ENCODE measurements at regions not wholly inside any gene's neighbourhood (a gene's known extent, or its start where the extent isn't known, plus 50 kb on each side); places are given as distances from the start of the nearest gene placed in this dataset.
"Not testable (repeated sequence)": the region's sequence is repeated elsewhere in the genome, so short reads cannot be mapped to it uniquely, and the experiment has no call there.

- no peak overlapping the region for H3K4me3 ChIP-seq (ENCODE audit: low read depth, low read length)
- TF ChIP-seq CTCF (IDR thresholded peaks at IDR 0.05; ENCODE audit: low read depth, low read length) = no peak
Observed at GRCh38 chr18:5705393-5705792, 161.6 kb upstream of the EPB41L3 start.

- no peak for TF ChIP-seq CTCF (IDR thresholded peaks at IDR 0.05; ENCODE audit: low read depth, low read length)
- no peak overlapping the region for H3K4me3 ChIP-seq (ENCODE audit: low read depth, low read length)
Observed at GRCh38 chr18:5704847-5705246, 161.1 kb upstream of the EPB41L3 start.

GRCh38 chr18:5702016-5702415 lies 158.2 kb upstream of the EPB41L3 start:
- H3K4me3 ChIP-seq (ENCODE audit: low read depth, low read length) = not testable (repeated sequence)

GRCh38 chr18:5693699-5694294 lies 150.0 kb upstream of the EPB41L3 start:
- no peak for TF ChIP-seq CTCF (IDR thresholded peaks at IDR 0.05; ENCODE audit: low read depth, low read length)

GRCh38 chr18:5678779-5679406 lies 135.1 kb upstream of the EPB41L3 start:
- TF ChIP-seq CTCF (IDR thresholded peaks at IDR 0.05; ENCODE audit: low read depth, low read length) = no peak
- no peak overlapping the region for H3K4me3 ChIP-seq (ENCODE audit: low read depth, low read length)

More at GRCh38 chr18:5693699-5694294, 150.0 kb upstream of the EPB41L3 start:
- no peak overlapping the region for H3K4me3 ChIP-seq (ENCODE audit: low read depth, low read length)

GRCh38 chr18:5678278-5678677 lies 134.5 kb upstream of the EPB41L3 start:
- H3K4me3 ChIP-seq (ENCODE audit: low read depth, low read length) = no peak overlapping the region
- TF ChIP-seq CTCF (IDR thresholded peaks at IDR 0.05; ENCODE audit: low read depth, low read length) = no peak

GRCh38 chr18:5673616-5674015 lies 129.8 kb upstream of the EPB41L3 start:
- no peak overlapping the region for H3K4me3 ChIP-seq (ENCODE audit: low read depth, low read length)
- TF ChIP-seq CTCF (IDR thresholded peaks at IDR 0.05; ENCODE audit: low read depth, low read length) = no peak

GRCh38 chr18:5669585-5669984 lies 125.8 kb upstream of the EPB41L3 start:
- TF ChIP-seq CTCF (IDR thresholded peaks at IDR 0.05; ENCODE audit: low read depth, low read length) = no peak
- no peak overlapping the region for H3K4me3 ChIP-seq (ENCODE audit: low read depth, low read length)
